Liver (tissue), 8 donors: ENCODE measurements at regions not wholly inside any gene's neighbourhood (a gene's known extent, or its start where the extent isn't known, plus 50 kb on each side); places are given as distances from the start of the nearest gene placed in this dataset.

Experiments used
- DNase-seq: peaks from one replicate; pipeline ENCODE4 v3.0.0-alpha.2; 2017; ENCODE audit warnings: low spot score
- H3K27ac ChIP-seq, 2 donors: one replicate each; pipeline ENCODE4 v1.7.0; 2013; ENCODE audit warnings: inconsistent platforms in 2 of 2, low read length in 2 of 2, control low read depth in 1 of 2, low read depth in 1 of 2, mild to moderate bottlenecking in 1 of 2
- H3K27me3 ChIP-seq, 4 donors: one replicate each; pipeline versions ENCODE4 v1.6.1 to v1.7.0; 2013; ENCODE audit warnings: low read length in 3 of 4, inconsistent platforms in 1 of 4, mild to moderate bottlenecking in 1 of 4, moderate library complexity in 1 of 4; ENCODE audit not compliant: control insufficient read depth in 4 of 4, insufficient read depth in 4 of 4
- H3K36me3 ChIP-seq, 4 donors: one replicate each; pipeline versions ENCODE4 v1.6.1 to v1.7.0; 2013; ENCODE audit warnings: low read length in 3 of 4, mild to moderate bottlenecking in 3 of 4, low read depth in 1 of 4, moderate library complexity in 1 of 4; ENCODE audit not compliant: control insufficient read depth in 4 of 4, insufficient read depth in 3 of 4
- H3K4me1 ChIP-seq, 4 donors: one replicate each; pipeline versions ENCODE4 v1.6.1 to v1.7.0; 2013; ENCODE audit warnings: low read length in 3 of 4, mild to moderate bottlenecking in 3 of 4, moderate library complexity in 1 of 4; ENCODE audit not compliant: control insufficient read depth in 4 of 4, insufficient read depth in 4 of 4
- H3K4me3 ChIP-seq, 3 donors: one replicate each; pipeline versions ENCODE4 v1.6.1 to v1.7.0; 2013; ENCODE audit warnings: low read length in 3 of 3, control low read depth in 1 of 3, low read depth in 1 of 3, mild to moderate bottlenecking in 1 of 3
- H3K9ac ChIP-seq, 2 donors: one replicate each; pipeline ENCODE4 v1.7.0; 2013; ENCODE audit warnings: low read length in 2 of 2, mild to moderate bottlenecking in 2 of 2, moderate library complexity in 2 of 2, control low read depth in 1 of 2, low read depth in 1 of 2
- H3K9me3 ChIP-seq, 4 donors: one replicate each; pipeline versions ENCODE4 v1.6.1 to v1.7.0; 2013; ENCODE audit warnings: low read length in 3 of 4; ENCODE audit not compliant: control insufficient read depth in 4 of 4
- EGR1 ChIP-seq, 2 donors: IDR thresholded peaks; 2 replicates each; pipeline ENCODE4 v1.6.1; 2016 to 2018; ENCODE audit warnings: antibody characterized with exemption in 2 of 2, low read depth in 2 of 2
- FOXA1 ChIP-seq: IDR thresholded peaks from 2 replicates; pipeline ENCODE4 v1.6.1; 2016; ENCODE audit warnings: antibody characterized with exemption
- FOXA2 ChIP-seq: IDR thresholded peaks from 2 replicates; pipeline ENCODE4 v1.6.1; 2016; ENCODE audit warnings: antibody characterized with exemption
- GABPA ChIP-seq, 2 donors: IDR thresholded peaks in 1 of 2; conservative IDR thresholded peaks in 1 of 2; 2 replicates each; pipeline ENCODE4 v1.6.1; 2016; ENCODE audit warnings: antibody characterized with exemption in 2 of 2, mild to moderate bottlenecking in 1 of 2, moderate library complexity in 1 of 2
- HNF4A ChIP-seq, 2 donors: conservative IDR thresholded peaks; 2 replicates each; pipeline ENCODE4 v1.6.1; 2016; ENCODE audit warnings: antibody characterized with exemption in 2 of 2, mild to moderate bottlenecking in 2 of 2
- HNF4G ChIP-seq: IDR thresholded peaks from 2 replicates; pipeline ENCODE4 v1.6.1; 2016; ENCODE audit warnings: antibody characterized with exemption
- JUND ChIP-seq, 2 donors: IDR thresholded peaks; 2 replicates each; pipeline ENCODE4 v1.6.1; 2016; ENCODE audit warnings: antibody characterized with exemption in 2 of 2
- NR2F2 ChIP-seq: IDR thresholded peaks from 2 replicates; pipeline ENCODE4 v1.6.1; 2016; ENCODE audit warnings: antibody characterized with exemption
- RAD21 ChIP-seq, 2 donors: IDR thresholded peaks; 2 replicates each; pipeline ENCODE4 v1.6.1; 2016; ENCODE audit warnings: antibody characterized with exemption in 2 of 2, mild to moderate bottlenecking in 2 of 2
- RXRA ChIP-seq, 2 donors: IDR thresholded peaks; 2 replicates each; pipeline ENCODE4 v1.6.1; 2017 to 2018; ENCODE audit warnings: antibody characterized with exemption in 2 of 2, mild to moderate bottlenecking in 1 of 2
- TAF1 ChIP-seq: conservative IDR thresholded peaks from 2 replicates; pipeline ENCODE4 v1.6.1; 2016; ENCODE audit warnings: antibody characterized with exemption, mild to moderate bottlenecking
- YY1 ChIP-seq: IDR thresholded peaks from 2 replicates; pipeline ENCODE4 v1.6.1; 2016; ENCODE audit warnings: antibody characterized with exemption, mild to moderate bottlenecking
- WGBS: extraction: QIAGEN DNeasy Blood & Tissue Kit; methylation state at CpG from one replicate; pipeline ENCODE4 v1.1.7; 2013; 5-methylcytosine and 5-hydroxymethylcytosine counted together
- TF ChIP-seq, protein P1 (sequence below): IDR thresholded peaks from 2 replicates; pipeline ENCODE4 v1.6.1; 2016; ENCODE audit warnings: antibody characterized with exemption
- TF ChIP-seq, protein P2 (sequence below): IDR thresholded peaks from 2 replicates; pipeline ENCODE4 v1.6.1; 2016; ENCODE audit warnings: antibody characterized with exemption, mild to moderate bottlenecking
- TF ChIP-seq, protein P3 (sequence below): fragments of 150-350 bp; IDR thresholded peaks from 2 replicates; pipeline ENCODE4 v1.5.1; 2017; ENCODE audit warnings: improper control_type of control experiment, low read depth, low read length; ENCODE audit not compliant: missing input control
- TF ChIP-seq, protein P4 (sequence below): IDR thresholded peaks from 2 replicates; pipeline ENCODE4 v1.6.1; 2016; ENCODE audit warnings: antibody characterized with exemption
- donor health status: healthy.
- donor health status: healthy.
- donor health status: healthy.
- donor health status: healthy.
- donor health status: healthy.

DNA sequence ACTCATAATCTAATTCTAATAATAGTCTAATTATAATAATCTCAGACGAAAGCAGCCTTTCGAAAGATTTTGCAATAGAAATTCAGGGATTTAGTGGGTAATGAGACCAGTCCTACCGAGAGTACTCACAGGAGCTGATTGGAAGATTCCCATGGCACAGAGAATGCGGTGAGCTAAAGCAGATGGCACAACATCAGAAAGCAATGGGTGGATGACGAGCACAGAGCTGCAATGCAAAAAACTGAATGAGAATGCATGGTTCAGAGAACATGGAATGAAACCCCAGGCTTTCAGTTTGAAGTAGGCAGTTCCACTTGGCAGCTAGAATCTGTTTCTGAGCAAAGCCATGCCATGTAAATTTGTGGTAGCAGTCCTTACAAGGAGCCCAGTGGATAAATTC, 78.2 kb upstream of the SPINK5 start:
- H3K4me1 ChIP-seq: peaks cover 6 to 20% (median 13%) of the 10 kb centered on the region in 4 donors
- H3K9ac ChIP-seq: no peak overlapping the region
- H3K36me3 ChIP-seq: no peaks in the 10 kb centered on the region
- no peak overlapping the region for H3K27ac ChIP-seq
- no peak for DNase-seq
- 41% methylated on average over 5 of the region's 5 CpGs for WGBS
- TF ChIP-seq HNF4A (conservative IDR thresholded peaks at IDR 0.05) (no peak), TAF1 (no peak), HNF4G (no peak), RXRA (IDR thresholded peaks at IDR 0.05) (no peak), FOXA2 (no peak), JUND (IDR thresholded peaks at IDR 0.05) (no peak), YY1 (no peak), GABPA (IDR thresholded peaks at IDR 0.05 in 1 of 2, conservative IDR thresholded peaks at IDR 0.05 in 1 of 2) (no peak), RAD21 (IDR thresholded peaks at IDR 0.05) (no peak), NR2F2 (no peak)
- TF ChIP-seq, protein P1, sequence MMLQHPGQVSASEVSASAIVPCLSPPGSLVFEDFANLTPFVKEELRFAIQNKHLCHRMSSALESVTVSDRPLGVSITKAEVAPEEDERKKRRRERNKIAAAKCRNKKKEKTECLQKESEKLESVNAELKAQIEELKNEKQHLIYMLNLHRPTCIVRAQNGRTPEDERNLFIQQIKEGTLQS: no peak
- TF ChIP-seq, protein P2, sequence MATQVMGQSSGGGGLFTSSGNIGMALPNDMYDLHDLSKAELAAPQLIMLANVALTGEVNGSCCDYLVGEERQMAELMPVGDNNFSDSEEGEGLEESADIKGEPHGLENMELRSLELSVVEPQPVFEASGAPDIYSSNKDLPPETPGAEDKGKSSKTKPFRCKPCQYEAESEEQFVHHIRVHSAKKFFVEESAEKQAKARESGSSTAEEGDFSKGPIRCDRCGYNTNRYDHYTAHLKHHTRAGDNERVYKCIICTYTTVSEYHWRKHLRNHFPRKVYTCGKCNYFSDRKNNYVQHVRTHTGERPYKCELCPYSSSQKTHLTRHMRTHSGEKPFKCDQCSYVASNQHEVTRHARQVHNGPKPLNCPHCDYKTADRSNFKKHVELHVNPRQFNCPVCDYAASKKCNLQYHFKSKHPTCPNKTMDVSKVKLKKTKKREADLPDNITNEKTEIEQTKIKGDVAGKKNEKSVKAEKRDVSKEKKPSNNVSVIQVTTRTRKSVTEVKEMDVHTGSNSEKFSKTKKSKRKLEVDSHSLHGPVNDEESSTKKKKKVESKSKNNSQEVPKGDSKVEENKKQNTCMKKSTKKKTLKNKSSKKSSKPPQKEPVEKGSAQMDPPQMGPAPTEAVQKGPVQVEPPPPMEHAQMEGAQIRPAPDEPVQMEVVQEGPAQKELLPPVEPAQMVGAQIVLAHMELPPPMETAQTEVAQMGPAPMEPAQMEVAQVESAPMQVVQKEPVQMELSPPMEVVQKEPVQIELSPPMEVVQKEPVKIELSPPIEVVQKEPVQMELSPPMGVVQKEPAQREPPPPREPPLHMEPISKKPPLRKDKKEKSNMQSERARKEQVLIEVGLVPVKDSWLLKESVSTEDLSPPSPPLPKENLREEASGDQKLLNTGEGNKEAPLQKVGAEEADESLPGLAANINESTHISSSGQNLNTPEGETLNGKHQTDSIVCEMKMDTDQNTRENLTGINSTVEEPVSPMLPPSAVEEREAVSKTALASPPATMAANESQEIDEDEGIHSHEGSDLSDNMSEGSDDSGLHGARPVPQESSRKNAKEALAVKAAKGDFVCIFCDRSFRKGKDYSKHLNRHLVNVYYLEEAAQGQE: no peak
- TF ChIP-seq, protein P3, sequence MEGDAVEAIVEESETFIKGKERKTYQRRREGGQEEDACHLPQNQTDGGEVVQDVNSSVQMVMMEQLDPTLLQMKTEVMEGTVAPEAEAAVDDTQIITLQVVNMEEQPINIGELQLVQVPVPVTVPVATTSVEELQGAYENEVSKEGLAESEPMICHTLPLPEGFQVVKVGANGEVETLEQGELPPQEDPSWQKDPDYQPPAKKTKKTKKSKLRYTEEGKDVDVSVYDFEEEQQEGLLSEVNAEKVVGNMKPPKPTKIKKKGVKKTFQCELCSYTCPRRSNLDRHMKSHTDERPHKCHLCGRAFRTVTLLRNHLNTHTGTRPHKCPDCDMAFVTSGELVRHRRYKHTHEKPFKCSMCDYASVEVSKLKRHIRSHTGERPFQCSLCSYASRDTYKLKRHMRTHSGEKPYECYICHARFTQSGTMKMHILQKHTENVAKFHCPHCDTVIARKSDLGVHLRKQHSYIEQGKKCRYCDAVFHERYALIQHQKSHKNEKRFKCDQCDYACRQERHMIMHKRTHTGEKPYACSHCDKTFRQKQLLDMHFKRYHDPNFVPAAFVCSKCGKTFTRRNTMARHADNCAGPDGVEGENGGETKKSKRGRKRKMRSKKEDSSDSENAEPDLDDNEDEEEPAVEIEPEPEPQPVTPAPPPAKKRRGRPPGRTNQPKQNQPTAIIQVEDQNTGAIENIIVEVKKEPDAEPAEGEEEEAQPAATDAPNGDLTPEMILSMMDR: no peak
- peak overlapping the region in 1 of 3 donors; percentile 11 for H3K4me3 ChIP-seq
- H3K27me3 ChIP-seq: no peaks in the 10 kb centered on the region
- H3K9me3 ChIP-seq: no peaks in the 10 kb centered on the region

DNA sequence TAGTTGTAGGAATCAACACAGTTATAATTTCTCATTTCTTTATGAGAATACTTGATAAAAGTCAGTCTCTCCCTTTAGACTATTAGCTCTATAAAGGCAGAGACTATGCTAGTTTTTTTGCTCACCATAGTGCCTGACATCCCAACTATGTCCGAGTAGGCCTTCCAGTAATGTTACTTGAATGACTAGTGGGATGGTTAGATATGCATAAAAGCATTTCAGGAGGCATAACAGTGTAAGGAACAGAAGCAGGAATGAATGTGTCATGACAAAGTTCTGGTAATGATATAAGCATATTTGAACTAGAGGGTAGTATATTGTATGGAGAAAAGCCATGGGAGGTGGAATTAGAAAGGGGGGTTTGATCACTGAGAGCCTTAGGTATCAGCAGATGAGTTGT, 77.4 kb upstream of the C5orf46 start:
- no peak overlapping the region for H3K27ac ChIP-seq
- no peak overlapping the region for H3K4me3 ChIP-seq
- no peak for DNase-seq
- peaks cover 6 to 20% (median 13%) of the 10 kb centered on the region in 4 donors for H3K4me1 ChIP-seq
- no peaks in the 10 kb centered on the region for H3K27me3 ChIP-seq
- no peaks in the 10 kb centered on the region for H3K9me3 ChIP-seq
- H3K9ac ChIP-seq: no peak overlapping the region
- WGBS: 95% methylated on average over 1 of the region's 1 CpG
- TF ChIP-seq YY1: no peak
- no peak for TF ChIP-seq FOXA1
- TF ChIP-seq RXRA (IDR thresholded peaks at IDR 0.05): no peak
- no peak for TF ChIP-seq RAD21 (IDR thresholded peaks at IDR 0.05)
- TF ChIP-seq, protein P4, sequence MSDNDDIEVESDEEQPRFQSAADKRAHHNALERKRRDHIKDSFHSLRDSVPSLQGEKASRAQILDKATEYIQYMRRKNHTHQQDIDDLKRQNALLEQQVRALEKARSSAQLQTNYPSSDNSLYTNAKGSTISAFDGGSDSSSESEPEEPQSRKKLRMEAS: no peak
- no peak for TF ChIP-seq TAF1
- no peak for TF ChIP-seq FOXA2
- TF ChIP-seq EGR1 (IDR thresholded peaks at IDR 0.05; ENCODE audit: low read depth in 2 of 2): no peak
- H3K36me3 ChIP-seq: no peaks in the 10 kb centered on the region
